Lung (tissue), 11 donors: ENCODE measurements at regions not wholly inside any gene's neighbourhood (a gene's known extent, or its start where the extent isn't known, plus 50 kb on each side); places are given as distances from the start of the nearest gene placed in this dataset.

Source experiments
- ATAC-seq: fragments of 200-7000 bp; cut with Tn5 transposase; one replicate; pipeline ENCODE4 v1.9.1; 2020; ENCODE audit warnings: moderate number of reproducible peaks; ENCODE audit not compliant: insufficient read depth, low FRiP score
- DNase-seq, 3 donors: peaks; one replicate each; pipeline ENCODE4 v3.0.0-alpha.2; 2013 to 2017
- H3K27ac ChIP-seq, 2 donors: one replicate each; pipeline ENCODE4 v1.5.1; 2013; ENCODE audit warnings: mild to moderate bottlenecking in 2 of 2, moderate library complexity in 2 of 2, control low read depth in 1 of 2, inconsistent platforms in 1 of 2, low read depth in 1 of 2, low read length in 1 of 2
- H3K27me3 ChIP-seq, 3 donors: one replicate each; pipeline ENCODE4 v1.5.1; 2013; ENCODE audit warnings: low read length in 2 of 3; ENCODE audit not compliant: control insufficient read depth in 3 of 3, insufficient read depth in 3 of 3
- H3K36me3 ChIP-seq, 4 donors: one replicate each; pipeline ENCODE4 v1.5.1; 2013; ENCODE audit warnings: low read length in 4 of 4, mild to moderate bottlenecking in 1 of 4, moderate library complexity in 1 of 4; ENCODE audit not compliant: control insufficient read depth in 4 of 4, insufficient read depth in 4 of 4
- H3K4me1 ChIP-seq, 5 donors: one replicate each; pipeline ENCODE4 v1.5.1; 2013; ENCODE audit warnings: low read length in 5 of 5, mild to moderate bottlenecking in 2 of 5, moderate library complexity in 1 of 5; ENCODE audit not compliant: control insufficient read depth in 5 of 5, insufficient read depth in 5 of 5
- H3K4me3 ChIP-seq: one replicate; pipeline ENCODE4 v1.5.1; 2013; ENCODE audit warnings: mild to moderate bottlenecking, control low read depth, moderate library complexity
- H3K9ac ChIP-seq, 2 donors: one replicate each; pipeline ENCODE4 v1.5.1; 2013; ENCODE audit warnings: low read length in 2 of 2, control low read depth in 1 of 2; ENCODE audit not compliant: insufficient read depth in 1 of 2
- H3K9me3 ChIP-seq, 4 donors: one replicate each; pipeline ENCODE4 v1.5.1; 2013; ENCODE audit warnings: low read length in 3 of 4, mild to moderate bottlenecking in 1 of 4, moderate library complexity in 1 of 4; ENCODE audit not compliant: control insufficient read depth in 4 of 4, insufficient read depth in 3 of 4
- WGBS, 2 donors: extraction: QIAGEN DNeasy Blood & Tissue Kit; methylation state at CpG; one replicate each; pipeline ENCODE4 v1.1.7; 2013; 5-methylcytosine and 5-hydroxymethylcytosine counted together
- TF ChIP-seq, protein P1 (sequence below): IDR thresholded peaks from 2 replicates; pipeline ENCODE4 v1.5.1; 2012; ENCODE audit warnings: mild to moderate bottlenecking; ENCODE audit errors: control extremely low read depth, extremely low read depth
- donor health status: control.
- donor health status: control.
- donor health status: Bipolar disorder and iron deficiency.
- donor health status: healthy.
- donor health status: DM: yes; HTN: yes; CAD: no.

DNA sequence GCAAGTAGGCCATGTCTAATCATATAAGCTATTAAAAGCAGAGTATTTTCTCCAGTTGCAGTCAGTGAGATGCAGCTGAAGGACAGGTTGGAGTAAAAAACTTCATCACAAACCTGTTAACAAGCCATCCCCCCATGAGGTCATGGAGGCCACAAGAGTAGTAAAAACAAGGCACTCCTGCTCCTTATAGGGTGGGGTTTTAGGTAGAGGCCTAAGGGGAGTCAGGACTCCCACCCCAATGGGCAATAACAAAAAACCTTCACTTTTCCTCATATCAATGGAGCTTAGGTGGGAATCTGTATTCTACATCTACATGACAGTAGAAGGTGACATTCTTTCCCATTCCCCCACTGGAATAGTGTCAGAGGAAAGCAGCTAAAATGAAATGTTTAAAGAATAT, 428.1 kb upstream of the KHDRBS2 start:
- DNase-seq (no peak), ATAC-seq (no peak)
- H3K27ac ChIP-seq = no peak overlapping the region
- TF ChIP-seq, protein P1, sequence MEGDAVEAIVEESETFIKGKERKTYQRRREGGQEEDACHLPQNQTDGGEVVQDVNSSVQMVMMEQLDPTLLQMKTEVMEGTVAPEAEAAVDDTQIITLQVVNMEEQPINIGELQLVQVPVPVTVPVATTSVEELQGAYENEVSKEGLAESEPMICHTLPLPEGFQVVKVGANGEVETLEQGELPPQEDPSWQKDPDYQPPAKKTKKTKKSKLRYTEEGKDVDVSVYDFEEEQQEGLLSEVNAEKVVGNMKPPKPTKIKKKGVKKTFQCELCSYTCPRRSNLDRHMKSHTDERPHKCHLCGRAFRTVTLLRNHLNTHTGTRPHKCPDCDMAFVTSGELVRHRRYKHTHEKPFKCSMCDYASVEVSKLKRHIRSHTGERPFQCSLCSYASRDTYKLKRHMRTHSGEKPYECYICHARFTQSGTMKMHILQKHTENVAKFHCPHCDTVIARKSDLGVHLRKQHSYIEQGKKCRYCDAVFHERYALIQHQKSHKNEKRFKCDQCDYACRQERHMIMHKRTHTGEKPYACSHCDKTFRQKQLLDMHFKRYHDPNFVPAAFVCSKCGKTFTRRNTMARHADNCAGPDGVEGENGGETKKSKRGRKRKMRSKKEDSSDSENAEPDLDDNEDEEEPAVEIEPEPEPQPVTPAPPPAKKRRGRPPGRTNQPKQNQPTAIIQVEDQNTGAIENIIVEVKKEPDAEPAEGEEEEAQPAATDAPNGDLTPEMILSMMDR = no peak
- no peaks in the 10 kb centered on the region for H3K9me3 ChIP-seq
- H3K4me1 ChIP-seq = no peaks in the 10 kb centered on the region
- no peak overlapping the region for H3K9ac ChIP-seq
- H3K4me3 ChIP-seq = no peak overlapping the region
- H3K36me3 ChIP-seq = no peaks in the 10 kb centered on the region
- H3K27me3 ChIP-seq = no peaks in the 10 kb centered on the region

DNA sequence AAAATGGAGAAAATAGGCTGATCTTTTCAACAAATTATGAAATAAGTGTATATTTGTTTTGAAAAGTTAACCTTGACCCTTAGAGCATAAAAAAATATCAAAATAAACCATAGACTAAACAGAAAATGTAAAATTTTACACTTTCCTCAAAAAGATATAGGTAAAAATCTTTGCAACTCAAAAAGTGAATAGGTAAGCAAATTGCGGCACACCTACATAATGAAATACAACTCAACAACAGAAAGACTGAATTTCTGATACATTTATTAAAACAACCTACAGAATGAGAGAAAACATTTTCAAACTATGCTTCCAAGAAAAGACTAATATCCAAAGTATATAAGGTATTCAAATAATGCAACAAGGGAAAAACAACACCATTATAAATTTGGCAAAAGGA, 425.7 kb upstream of the KHDRBS2 start:
- Histone ChIP-seq H3K27ac (no peak overlapping the region), H3K27me3 (no peaks in the 10 kb centered on the region), H3K4me1 (no peaks in the 10 kb centered on the region), H3K36me3 (no peaks in the 10 kb centered on the region), H3K9me3 (peaks cover 0 to 7% (median 3%) of the 10 kb centered on the region in 4 donors), H3K4me3 (no peak overlapping the region), H3K9ac (no peak overlapping the region)
- TF ChIP-seq, protein P1 = no peak
- ATAC-seq (no peak), DNase-seq (no peak)
- 95 to 97% methylated on average over 1 of the region's 1 CpG for WGBS, 2 donors

GRCh38 chr6:62707914-62708313, 421.9 kb upstream of the KHDRBS2 start:
- Histone ChIP-seq H3K4me3 (no peak overlapping the region), H3K9ac (no peak overlapping the region), H3K27me3 (no peaks in the 10 kb centered on the region), H3K36me3 (no peaks in the 10 kb centered on the region), H3K27ac (no peak overlapping the region), H3K9me3 (peaks cover 0 to 7% (median 3%) of the 10 kb centered on the region in 4 donors), H3K4me1 (no peaks in the 10 kb centered on the region)
- TF ChIP-seq, protein P1 = no peak
- ATAC-seq (no peak), DNase-seq (no peak)
- WGBS, 2 donors = 92 to 93% methylated on average over 1 of the region's 1 CpG

DNA sequence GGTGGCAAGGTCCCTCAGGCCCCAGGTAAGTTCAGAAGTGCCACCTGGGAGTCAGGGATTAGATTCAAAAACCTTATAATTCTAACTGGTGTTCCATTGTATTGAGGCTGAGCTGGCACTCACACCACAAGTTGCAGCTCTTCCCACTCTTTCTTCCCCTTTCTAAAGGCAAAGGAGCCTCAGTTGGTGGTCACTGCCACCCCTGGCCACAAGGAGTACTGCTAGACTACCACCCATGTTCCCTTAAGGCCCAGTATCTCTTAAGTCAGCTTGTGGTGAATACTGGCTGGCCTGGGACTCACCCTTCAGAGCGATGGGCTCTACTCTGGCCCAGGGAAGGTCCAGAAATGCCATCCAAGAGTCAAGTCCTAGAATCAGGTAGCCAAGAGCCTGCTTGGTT, 421.1 kb upstream of the KHDRBS2 start:
- ATAC-seq (no peak), DNase-seq (no peak)
- peaks cover 0 to 7% (median 3%) of the 10 kb centered on the region in 4 donors for H3K9me3 ChIP-seq
- H3K27ac ChIP-seq = no peak overlapping the region
- no peaks in the 10 kb centered on the region for H3K4me1 ChIP-seq
- H3K4me3 ChIP-seq = no peak overlapping the region
- H3K36me3 ChIP-seq = no peaks in the 10 kb centered on the region
- H3K27me3 ChIP-seq = no peaks in the 10 kb centered on the region
- TF ChIP-seq, protein P1 = no peak
- no peak overlapping the region for H3K9ac ChIP-seq
- WGBS, 2 donors = 84 to 95% methylated on average over 1 of the region's 1 CpG
